HFFc6 (cell line): ENCODE measurements at regions not wholly inside any gene's neighbourhood (a gene's known extent, or its start where the extent isn't known, plus 50 kb on each side); places are given as distances from the start of the nearest gene placed in this dataset.

Experiments used
- DNase-seq: peaks from one replicate; pipeline ENCODE4 v3.0.0-alpha.2; 2018
- H3K27ac Mint-ChIP-seq: 2 replicates; pipeline ENCODE4 v1.8.0; 2020; ENCODE audit warnings: mild to moderate bottlenecking, mixed read lengths
- H3K27me3 Mint-ChIP-seq: 2 replicates; pipeline ENCODE4 v1.8.0; 2021; ENCODE audit warnings: mild to moderate bottlenecking, moderate library complexity, mixed read lengths; ENCODE audit not compliant: insufficient read depth
- H3K36me3 Mint-ChIP-seq: 2 replicates; pipeline ENCODE4 v1.8.0; 2021; ENCODE audit warnings: low read depth, mixed read lengths
- H3K4me1 Mint-ChIP-seq: 2 replicates; pipeline ENCODE4 v1.8.0; 2020; ENCODE audit warnings: low read depth, mixed read lengths
- H3K4me3 Mint-ChIP-seq: 2 replicates; pipeline ENCODE4 v1.8.0; 2020; ENCODE audit warnings: mild to moderate bottlenecking, moderate library complexity, mixed read lengths
- H3K9me3 Mint-ChIP-seq: 2 replicates; pipeline ENCODE4 v1.8.0; 2020; ENCODE audit warnings: mild to moderate bottlenecking, mixed read lengths
- CTCF ChIP-seq: fragments of 200-600 bp; sonication (generic); IDR thresholded peaks from 2 replicates; pipeline ENCODE4 v1.5.0; 2021; ENCODE audit warnings: antibody characterized with exemption, mild to moderate bottlenecking

- H3K36me3 Mint-ChIP-seq = no peaks in the 10 kb centered on the region
- no peak for DNase-seq
- no peak for TF ChIP-seq CTCF
- no peaks in the 10 kb centered on the region for H3K27me3 Mint-ChIP-seq
- no peak overlapping the region for H3K27ac Mint-ChIP-seq
- H3K4me1 Mint-ChIP-seq = no peaks in the 10 kb centered on the region
- no peak overlapping the region for H3K4me3 Mint-ChIP-seq
- H3K9me3 Mint-ChIP-seq = peaks cover 32% of the 10 kb centered on the region
Observed at GRCh38 chr2:122866095-122866494, 1110.6 kb downstream of the TSN start.

GRCh38 chr2:122867941-122868340 lies 1112.5 kb downstream of the TSN start:
- no peaks in the 10 kb centered on the region for H3K4me1 Mint-ChIP-seq
- no peak for DNase-seq
- no peak for TF ChIP-seq CTCF

GRCh38 chr2:122868646-122869275 lies 1113.3 kb downstream of the TSN start:
- no peaks in the 10 kb centered on the region for H3K4me1 Mint-ChIP-seq
- H3K36me3 Mint-ChIP-seq = no peaks in the 10 kb centered on the region
- no peak for TF ChIP-seq CTCF
- no peaks in the 10 kb centered on the region for H3K27me3 Mint-ChIP-seq
- peaks cover 26% of the 10 kb centered on the region for H3K9me3 Mint-ChIP-seq
- no peak for DNase-seq
- H3K4me3 Mint-ChIP-seq = no peak overlapping the region
- H3K27ac Mint-ChIP-seq = no peak overlapping the region

More at GRCh38 chr2:122867941-122868340, 1112.5 kb downstream of the TSN start:
- Mint-ChIP-seq H3K27ac (no peak overlapping the region), H3K9me3 (peaks cover 32% of the 10 kb centered on the region), H3K4me3 (no peak overlapping the region), H3K27me3 (no peaks in the 10 kb centered on the region), H3K36me3 (no peaks in the 10 kb centered on the region)

GRCh38 chr2:122873951-122874350 lies 1118.5 kb downstream of the TSN start:
- no peaks in the 10 kb centered on the region for H3K4me1 Mint-ChIP-seq
- H3K27ac Mint-ChIP-seq = no peak overlapping the region
- H3K9me3 Mint-ChIP-seq = peaks cover 19% of the 10 kb centered on the region
- DNase-seq = no peak
- TF ChIP-seq CTCF = no peak
- H3K4me3 Mint-ChIP-seq = no peak overlapping the region
- no peaks in the 10 kb centered on the region for H3K36me3 Mint-ChIP-seq
- H3K27me3 Mint-ChIP-seq = no peaks in the 10 kb centered on the region

GRCh38 chr2:122875091-122875865 lies 1119.8 kb downstream of the TSN start:
- no peak for DNase-seq
- Mint-ChIP-seq H3K36me3 (no peaks in the 10 kb centered on the region), H3K9me3 (peaks cover 18% of the 10 kb centered on the region), H3K4me3 (no peak overlapping the region), H3K27me3 (no peaks in the 10 kb centered on the region), H3K4me1 (no peaks in the 10 kb centered on the region), H3K27ac (no peak overlapping the region)
- TF ChIP-seq CTCF = no peak
